ENCODE measurements at regions not wholly inside any gene's neighbourhood (a gene's known extent, or its start where the extent isn't known, plus 50 kb on each side); places are given as distances from the start of the nearest gene placed in this dataset.

DNA sequence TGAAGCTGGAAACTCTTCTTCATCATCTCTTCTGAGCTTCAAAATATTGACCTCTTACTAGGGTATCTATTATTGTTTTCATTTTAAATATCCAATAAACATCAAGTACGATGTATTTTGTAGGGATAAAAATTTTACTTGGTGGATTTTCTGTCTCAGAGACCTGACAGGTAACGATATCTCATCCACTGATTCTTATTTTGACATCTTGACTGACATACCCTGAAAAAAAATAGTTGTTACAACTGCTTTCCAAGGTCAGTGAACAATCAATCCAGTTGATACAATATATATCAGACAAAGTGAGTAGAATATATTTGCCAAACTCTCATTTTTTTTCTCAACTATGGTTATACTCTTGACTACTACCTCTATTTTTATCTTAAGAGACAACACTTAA, 963.7 kb upstream of the CDH2 start:
- ChIA-PET CTCF (ENCODE audit: partially characterized antibody) (no interaction called here), POLR2A (ENCODE audit: partially characterized antibody) (no interaction called here)
- no peak overlapping the region for H4K91ac ChIP-seq (replicated peaks; ENCODE audit: insufficient read length, low read length)
- no peak overlapping the region for H3K23ac ChIP-seq (ENCODE audit: insufficient read length)
- no peak overlapping the region for H4K8ac ChIP-seq (ENCODE audit: extremely low read depth, insufficient read depth, low read length)
- H2BK120ac ChIP-seq (replicated peaks; ENCODE audit: low read depth, low read length): no peak overlapping the region
- H2AFZ ChIP-seq (ENCODE audit: low read length): no peak overlapping the region
- H2BK12ac ChIP-seq (ENCODE audit: low read depth, low read length): no peak overlapping the region
- 98% methylated on average over 2 of the region's 2 CpGs; no CpG with 5 or more reads in 1 of the 2 experiments for WGBS, 2 experiments (ENCODE audit: extremely low coverage in 1 of 2, insufficient coverage in 1 of 2, insufficient read length in 1 of 2, insufficient replicate concordance in 2 of 2, low coverage in 1 of 2, low lambda C conversion rate in 2 of 2, missing lambda C conversion rate in 1 of 2)
- H3K4me2 ChIP-seq (ENCODE audit: insufficient read depth in 1 of 2, low read depth in 2 of 2, low read length in 2 of 2): no peak overlapping the region
- no peak overlapping the region for H3K9ac ChIP-seq (replicated peaks in 1 of 4; ENCODE audit: extremely low read depth in 1 of 4, low read depth in 3 of 4, low read length in 3 of 4)
- no peak overlapping the region for H3K56ac ChIP-seq (replicated peaks; ENCODE audit: insufficient read length, low read depth, low read length)
- no peak overlapping the region for H3K27ac ChIP-seq (ENCODE audit: low read depth, low read length)
- no peak overlapping the region for H3K4ac ChIP-seq (replicated peaks; ENCODE audit: insufficient read length, low read depth, low read length)
- no peak overlapping the region for H3K4me3 ChIP-seq (ENCODE audit: extremely low read depth in 1 of 4, insufficient read depth in 2 of 4, low read depth in 3 of 4, low read length in 4 of 4)
- H4K5ac ChIP-seq (ENCODE audit: insufficient read length, low read depth, low read length): no peak overlapping the region
- TF ChIP-seq KDM5A (IDR thresholded peaks at IDR 0.05; ENCODE audit: low read length) (no peak), ASH2L (IDR thresholded peaks at IDR 0.05; ENCODE audit: low read length) (no peak), POLR2AphosphoS5 (IDR thresholded peaks at IDR 0.05; ENCODE audit: low read depth, low read length) (no peak), NANOG (IDR thresholded peaks at IDR 0.05; ENCODE audit: insufficient read depth, low read depth, low read length, poor library complexity, severe bottlenecking) (no peak)
- H2BK20ac ChIP-seq (ENCODE audit: low read length): no peak overlapping the region
- H3K23me2 ChIP-seq (ENCODE audit: low read depth, low read length): no peaks in the 10 kb centered on the region
- no peaks in the 10 kb centered on the region for H3K27me3 ChIP-seq (replicated peaks in 1 of 4; ENCODE audit: control insufficient read depth in 3 of 4, extremely low read depth in 1 of 4, insufficient read depth in 3 of 4, low read length in 3 of 4)
- H3K79me1 ChIP-seq (ENCODE audit: low read depth, low read length): no peaks in the 10 kb centered on the region
- no peak for FAIRE-seq
- H4K20me1 ChIP-seq (replicated peaks in 1 of 2; ENCODE audit: control insufficient read depth in 1 of 2, insufficient read depth in 2 of 2, low read length in 2 of 2): no peaks in the 10 kb centered on the region
- no peak overlapping the region for H3K14ac ChIP-seq (ENCODE audit: insufficient read length)
- no peak overlapping the region for H2BK5ac ChIP-seq (ENCODE audit: low read depth, low read length)
- H3K4me1 ChIP-seq (replicated peaks in 1 of 4; ENCODE audit: control insufficient read depth in 3 of 4, insufficient read depth in 4 of 4, low read length in 3 of 4): peaks cover 0 to 3% (median 0%) of the 10 kb centered on the region in 4 experiments; a peak in 2 of 7 replicates
- no peak overlapping the region for H2BK15ac ChIP-seq (ENCODE audit: low read length)
- H3K36me3 ChIP-seq (ENCODE audit: control insufficient read depth in 2 of 4, insufficient read depth in 4 of 4, low read length in 3 of 4): no peaks in the 10 kb centered on the region
- no peak overlapping the region for H3K18ac ChIP-seq (ENCODE audit: extremely low read depth, low read length)
- H2AK5ac ChIP-seq (ENCODE audit: low read depth, low read length): no peak overlapping the region
- H3K9me3 ChIP-seq (ENCODE audit: insufficient read depth in 2 of 2, low read depth in 1 of 2, low read length in 1 of 2): no peaks in the 10 kb centered on the region
- DNase-seq (ENCODE audit: low read depth in 1 of 2, low spot score in 2 of 2): no peak
- no peaks in the 10 kb centered on the region for H3K79me2 ChIP-seq (ENCODE audit: control insufficient read depth in 1 of 2, insufficient read depth in 2 of 2, low read length in 2 of 2)
